ENCODE measurements at regions not wholly inside any gene's neighbourhood (a gene's known extent, or its start where the extent isn't known, plus 50 kb on each side); places are given as distances from the start of the nearest gene placed in this dataset.
"Not testable (repeated sequence)": the region's sequence is repeated elsewhere in the genome, so short reads cannot be mapped to it uniquely, and the experiment has no call there.

DNA sequence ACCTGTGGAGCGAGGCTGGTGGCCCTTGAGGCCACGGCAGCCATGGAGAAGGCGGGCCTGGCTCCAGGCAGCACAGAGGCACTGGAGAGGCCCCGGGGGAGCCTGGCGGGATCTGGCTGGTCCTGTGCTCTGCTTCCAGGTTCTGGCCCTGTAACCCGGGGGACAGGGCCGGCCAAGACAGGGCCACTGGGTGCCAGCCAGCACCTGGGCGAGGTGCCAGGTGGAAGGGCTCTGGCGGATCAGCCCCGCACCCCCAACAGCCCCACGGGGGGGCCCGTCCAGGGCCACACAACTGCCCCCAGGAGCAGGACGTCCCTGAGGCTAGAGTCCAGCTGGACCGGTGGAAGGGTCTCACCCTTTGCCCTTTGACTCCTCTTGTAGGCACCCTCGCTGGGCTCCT lies 574.1 kb upstream of the C9orf72 start:
- TF ChIP-seq, protein P1, sequence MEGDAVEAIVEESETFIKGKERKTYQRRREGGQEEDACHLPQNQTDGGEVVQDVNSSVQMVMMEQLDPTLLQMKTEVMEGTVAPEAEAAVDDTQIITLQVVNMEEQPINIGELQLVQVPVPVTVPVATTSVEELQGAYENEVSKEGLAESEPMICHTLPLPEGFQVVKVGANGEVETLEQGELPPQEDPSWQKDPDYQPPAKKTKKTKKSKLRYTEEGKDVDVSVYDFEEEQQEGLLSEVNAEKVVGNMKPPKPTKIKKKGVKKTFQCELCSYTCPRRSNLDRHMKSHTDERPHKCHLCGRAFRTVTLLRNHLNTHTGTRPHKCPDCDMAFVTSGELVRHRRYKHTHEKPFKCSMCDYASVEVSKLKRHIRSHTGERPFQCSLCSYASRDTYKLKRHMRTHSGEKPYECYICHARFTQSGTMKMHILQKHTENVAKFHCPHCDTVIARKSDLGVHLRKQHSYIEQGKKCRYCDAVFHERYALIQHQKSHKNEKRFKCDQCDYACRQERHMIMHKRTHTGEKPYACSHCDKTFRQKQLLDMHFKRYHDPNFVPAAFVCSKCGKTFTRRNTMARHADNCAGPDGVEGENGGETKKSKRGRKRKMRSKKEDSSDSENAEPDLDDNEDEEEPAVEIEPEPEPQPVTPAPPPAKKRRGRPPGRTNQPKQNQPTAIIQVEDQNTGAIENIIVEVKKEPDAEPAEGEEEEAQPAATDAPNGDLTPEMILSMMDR (IDR thresholded peaks at IDR 0.05), result not testable (repeated sequence)
- not testable (repeated sequence) for TF ChIP-seq POLR2AphosphoS5 (IDR thresholded peaks at IDR 0.05); POLR2A (IDR thresholded peaks at IDR 0.05; ENCODE audit: low read depth)

All from esophagus muscularis mucosa (tissue), 3 donors.